ENCODE measurements at regions not wholly inside any gene's neighbourhood (a gene's known extent, or its start where the extent isn't known, plus 50 kb on each side); places are given as distances from the start of the nearest gene placed in this dataset.

DNA sequence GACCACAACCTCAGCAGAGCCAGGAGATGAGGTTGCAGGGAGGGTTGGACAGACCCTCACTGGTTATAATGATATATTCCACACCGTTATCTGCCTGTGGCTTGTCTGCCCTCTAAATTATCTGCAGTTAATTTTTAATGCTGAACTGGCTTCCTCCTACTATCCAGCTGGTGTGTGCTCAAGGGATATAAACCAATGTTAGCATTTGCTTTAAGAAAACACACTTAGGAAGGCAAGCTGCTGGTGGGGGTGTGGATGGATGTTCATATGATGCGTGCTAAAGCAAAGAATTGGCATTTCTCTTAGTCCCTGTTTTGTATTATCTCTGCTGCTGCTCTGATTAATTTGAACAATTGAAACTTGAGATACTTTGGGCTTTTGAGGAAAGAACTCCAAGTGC is 132.2 kb upstream of the NPVF start:
- DNase-seq (ENCODE audit: low spot score) = no peak

DNA sequence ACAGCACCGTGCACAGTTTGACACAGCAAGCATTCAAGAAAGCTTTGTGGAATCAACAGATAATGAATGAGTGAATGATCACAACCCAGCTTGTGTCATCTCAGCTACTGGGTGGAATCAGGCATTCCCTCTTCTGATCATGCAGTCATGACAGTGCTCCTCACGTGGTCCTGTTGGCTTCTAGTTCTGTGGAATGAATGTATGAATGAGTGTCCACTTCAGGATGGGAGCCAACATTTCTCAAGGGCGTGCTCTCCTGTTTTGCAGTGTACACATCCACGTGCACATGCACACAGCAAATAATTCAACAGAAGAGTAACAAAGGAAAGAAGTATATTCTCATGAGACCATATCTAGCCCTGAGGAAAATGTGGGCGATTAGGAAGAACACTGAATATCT is 133.1 kb upstream of the NPVF start:
- no peak for DNase-seq (ENCODE audit: low spot score)

DNA sequence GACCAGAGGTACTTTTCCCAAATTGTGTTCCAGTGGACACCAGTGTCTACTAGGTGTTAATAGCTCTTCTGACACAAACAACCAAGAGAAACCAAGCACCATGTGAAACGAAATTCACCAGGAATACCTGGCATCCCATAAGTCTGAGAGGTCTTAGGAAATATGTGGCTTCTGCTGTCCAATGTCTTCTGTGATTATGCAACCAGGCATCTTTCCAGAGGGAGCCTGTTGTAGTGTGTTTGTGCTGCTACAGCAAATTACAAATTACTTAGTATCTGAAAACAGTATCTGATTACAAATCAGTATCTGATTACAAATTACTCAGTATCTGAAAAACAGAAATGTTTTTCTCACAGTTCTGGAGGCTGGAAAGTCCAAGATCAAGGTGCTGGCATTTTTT is 133.6 kb upstream of the NPVF start:
- DNase-seq (ENCODE audit: low spot score) = no peak

DNA sequence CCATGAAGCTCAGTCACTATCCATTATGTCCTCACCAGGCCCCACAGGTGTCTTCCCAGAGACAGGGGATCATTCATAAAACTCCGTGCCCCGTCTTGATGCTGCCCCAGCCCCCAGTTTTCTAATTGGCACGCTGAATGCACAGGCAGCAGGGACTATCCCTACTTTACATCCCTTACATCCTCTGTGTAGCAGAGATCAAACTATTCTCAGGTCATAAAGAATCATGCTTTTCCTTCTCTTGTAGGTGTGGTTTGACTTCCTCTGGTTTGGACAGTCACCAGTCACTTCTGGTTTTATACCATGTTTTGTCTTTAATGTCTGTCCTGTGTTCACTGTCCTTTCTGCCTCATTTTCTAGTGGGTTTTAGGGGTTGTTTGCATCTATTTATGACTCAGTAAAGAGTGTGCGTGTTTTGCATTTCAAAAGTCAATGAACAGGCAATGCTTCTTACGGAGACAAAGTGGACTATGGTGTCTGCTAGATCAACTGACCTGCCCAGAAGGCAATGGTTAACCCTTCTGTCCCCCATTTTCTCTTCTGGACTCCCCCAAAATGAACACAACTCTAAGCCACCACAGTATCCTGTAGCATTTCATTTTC is 140.4 kb upstream of the NPVF start:
- DNase-seq (ENCODE audit: low spot score) = no peak

DNA sequence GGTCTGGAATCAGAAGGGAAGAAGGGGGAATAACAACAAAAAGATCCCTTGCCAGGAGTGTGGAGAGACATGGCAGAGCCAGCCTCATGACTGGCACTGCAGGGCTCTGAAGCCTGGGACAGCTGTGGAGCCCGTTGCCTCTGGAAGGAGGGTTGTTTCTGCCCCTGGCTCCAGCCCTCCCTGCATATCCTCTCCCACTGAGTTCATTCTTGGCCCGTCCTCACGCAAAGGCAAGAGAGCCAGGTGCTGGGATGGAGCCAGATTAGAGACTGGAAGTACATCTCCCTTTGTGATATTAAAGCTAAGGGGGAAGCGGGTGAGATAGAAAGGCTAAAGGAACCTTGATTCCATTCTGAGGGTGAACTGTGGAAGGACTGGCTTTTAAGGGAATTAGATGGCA is 141.5 kb upstream of the NPVF start:
- DNase-seq (ENCODE audit: low spot score) = no peak

DNA sequence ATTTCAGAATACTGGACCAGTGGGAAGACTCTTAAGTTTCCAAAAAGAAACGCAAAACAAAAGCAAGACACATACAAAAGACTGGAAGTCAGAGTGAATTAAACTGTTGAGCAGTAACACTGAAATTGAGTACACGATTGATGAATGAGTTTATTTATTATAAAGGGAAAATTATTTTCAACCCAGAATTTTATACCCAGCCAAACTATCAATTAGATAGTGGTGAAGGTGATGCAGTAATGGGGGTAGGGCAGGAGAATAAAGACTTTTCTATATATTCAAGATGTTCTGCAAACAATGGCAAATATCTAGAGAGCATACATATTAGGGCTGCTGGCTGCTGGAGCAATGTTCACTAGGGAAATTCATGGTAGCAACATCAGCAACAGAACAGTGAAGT is 143.7 kb upstream of the NPVF start:
- DNase-seq (ENCODE audit: low spot score) = no peak

DNA sequence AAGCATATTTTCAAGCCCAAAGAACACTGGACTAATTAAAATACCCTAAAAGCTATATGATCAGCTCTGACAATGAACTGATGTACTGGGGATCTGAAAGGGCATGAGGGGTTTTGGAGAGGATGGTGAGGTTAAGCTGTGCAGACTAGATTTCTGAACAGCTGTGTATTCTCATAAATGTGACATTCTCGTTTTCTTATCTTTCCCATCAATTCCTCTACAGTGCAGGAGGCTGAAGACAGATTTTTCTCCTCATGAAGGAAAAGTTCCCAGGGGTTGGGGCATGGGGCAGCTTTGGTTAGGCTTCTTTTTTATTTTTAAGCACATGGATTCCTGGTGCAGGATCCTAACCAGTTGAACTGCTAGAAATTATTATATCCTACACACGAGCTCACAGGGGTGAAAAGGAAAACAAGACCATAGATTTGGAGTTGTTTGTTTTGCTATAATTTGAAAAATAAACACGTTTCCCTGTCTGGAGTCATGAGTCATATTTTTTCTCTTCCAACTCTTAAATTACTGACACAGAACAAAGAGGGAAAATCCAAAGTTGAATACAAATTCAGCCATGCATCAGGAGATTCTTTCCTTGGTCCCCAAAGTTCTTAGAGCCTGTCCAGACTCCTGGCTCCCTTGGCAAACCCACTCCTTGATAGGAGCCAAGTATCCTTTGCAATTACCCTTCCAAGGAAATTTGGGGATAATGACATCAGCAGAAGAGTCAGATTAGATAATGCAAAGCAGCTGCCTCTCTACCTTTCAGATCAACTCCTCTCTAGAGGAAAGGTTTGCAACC is 147.7 kb upstream of the NPVF start:
- no peak for DNase-seq (ENCODE audit: low spot score)

DNA sequence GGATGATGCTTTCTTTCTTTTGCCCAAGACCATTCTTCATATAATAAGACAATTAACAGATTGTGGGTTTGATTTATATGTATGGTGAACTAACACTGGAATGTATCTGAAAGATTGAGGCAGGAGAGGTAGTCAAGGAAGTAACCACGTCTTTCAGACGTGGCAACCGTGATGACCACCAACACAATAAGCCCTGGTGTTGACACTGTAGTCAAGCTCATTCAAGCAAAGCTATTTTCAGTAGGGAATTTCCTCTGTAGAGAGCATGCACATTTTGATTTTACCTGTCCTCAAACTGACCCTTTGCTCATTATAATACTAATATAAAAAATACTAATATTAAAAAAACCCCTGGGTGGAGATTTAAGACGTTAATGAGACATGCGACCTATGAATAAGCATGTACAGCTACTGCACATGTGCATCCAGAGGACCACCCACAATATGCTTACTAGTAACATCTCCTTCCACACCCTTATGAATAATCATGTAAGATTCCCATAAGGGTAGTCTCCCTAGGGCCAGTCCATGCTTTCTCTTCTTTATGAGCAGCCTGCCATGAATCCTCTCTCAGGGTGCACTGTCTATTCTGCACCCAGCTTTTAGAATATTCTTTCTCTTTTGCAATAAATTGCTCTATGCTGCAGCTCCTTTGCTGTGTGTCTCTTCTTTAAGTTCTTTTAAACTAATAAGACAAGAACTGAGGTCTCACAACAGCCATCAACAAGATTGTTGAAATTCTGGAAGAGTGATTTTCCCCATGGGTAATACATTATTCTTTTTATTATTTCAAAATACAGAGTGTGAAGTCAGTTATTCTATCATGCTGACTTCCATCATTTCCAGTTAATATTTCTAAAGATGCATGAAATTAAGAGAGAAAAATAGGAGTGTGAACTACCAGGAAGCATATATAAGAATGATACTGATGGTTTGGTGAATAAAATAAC is 151.3 kb upstream of the NPVF start:
- DNase-seq (ENCODE audit: low spot score) = no peak

DNA sequence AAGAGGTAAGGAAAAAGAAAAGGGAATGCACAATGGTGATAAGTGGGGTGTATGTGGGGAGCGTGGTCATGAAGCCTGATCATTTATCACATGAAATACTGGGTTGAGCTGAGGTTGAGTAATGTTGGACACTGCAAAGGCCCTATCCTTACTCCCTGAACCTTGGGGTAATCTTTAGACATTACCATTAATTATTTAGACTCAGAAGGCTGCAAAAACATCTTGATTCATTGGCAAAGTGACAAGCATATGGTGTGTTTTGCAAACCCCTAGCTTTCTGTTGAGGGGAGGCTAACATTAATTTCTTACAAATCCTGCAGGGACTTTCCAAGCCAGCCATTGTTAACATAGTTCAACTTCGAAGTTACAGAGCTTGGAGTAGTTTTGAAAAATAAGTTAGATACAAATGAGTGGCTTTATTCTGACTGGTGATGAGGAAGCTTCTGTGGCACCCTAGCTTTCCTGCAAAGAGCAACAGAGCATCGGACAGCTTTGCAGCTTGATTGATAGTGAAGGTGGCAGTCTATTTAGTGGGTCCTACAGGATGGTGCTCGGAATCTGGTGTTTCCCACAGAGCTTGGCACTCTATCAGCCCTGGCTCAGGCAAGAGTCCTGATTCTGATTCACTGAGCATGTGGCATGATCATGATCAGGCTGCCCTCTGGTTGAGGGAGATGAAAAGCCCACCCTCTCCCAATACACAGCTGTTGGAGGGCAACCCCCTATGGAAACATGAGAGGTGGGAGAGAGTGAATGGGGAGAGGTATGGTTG is 153.7 kb upstream of the NPVF start:
- DNase-seq (ENCODE audit: low spot score) = no peak

DNA sequence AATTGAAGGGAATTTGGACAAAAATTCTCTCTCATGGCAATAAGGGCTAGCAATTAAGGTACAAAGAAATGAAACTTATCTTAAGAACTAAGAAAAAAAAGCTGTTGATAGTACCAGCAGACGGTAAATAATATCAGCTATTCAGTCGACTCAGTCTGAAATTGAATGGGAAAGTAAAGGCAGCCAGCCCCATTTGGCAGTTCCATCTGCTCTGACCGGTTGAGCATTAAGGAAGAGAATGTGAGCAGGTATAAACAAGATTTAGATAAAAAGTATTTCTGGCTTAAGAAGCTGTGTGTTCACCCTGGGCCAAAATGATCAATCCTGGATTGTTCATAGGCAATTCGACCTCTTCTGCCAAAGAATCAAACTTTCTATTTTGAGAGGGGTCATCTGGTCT is 154.6 kb upstream of the NPVF start:
- no peak for DNase-seq (ENCODE audit: low spot score)

DNA sequence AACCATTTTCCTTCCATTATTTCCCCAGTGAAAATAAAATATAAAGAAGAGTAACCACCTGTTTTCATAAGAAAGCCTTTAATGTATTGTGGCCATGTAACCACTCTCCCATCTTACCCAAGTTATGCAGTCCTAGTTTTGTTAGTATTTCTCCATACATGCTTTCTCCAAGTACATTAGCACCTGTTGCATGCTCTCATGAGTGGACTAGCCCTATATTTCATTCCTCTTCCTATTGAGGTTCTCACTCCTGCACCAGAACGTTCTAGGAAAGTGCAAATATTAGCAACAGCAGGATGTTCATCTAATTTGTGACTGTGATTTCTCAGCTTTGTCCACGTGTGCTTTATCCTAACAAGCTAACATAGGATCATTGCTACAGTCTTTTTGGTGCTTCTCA is 155.1 kb upstream of the NPVF start:
- DNase-seq (ENCODE audit: low spot score) = no peak

DNA sequence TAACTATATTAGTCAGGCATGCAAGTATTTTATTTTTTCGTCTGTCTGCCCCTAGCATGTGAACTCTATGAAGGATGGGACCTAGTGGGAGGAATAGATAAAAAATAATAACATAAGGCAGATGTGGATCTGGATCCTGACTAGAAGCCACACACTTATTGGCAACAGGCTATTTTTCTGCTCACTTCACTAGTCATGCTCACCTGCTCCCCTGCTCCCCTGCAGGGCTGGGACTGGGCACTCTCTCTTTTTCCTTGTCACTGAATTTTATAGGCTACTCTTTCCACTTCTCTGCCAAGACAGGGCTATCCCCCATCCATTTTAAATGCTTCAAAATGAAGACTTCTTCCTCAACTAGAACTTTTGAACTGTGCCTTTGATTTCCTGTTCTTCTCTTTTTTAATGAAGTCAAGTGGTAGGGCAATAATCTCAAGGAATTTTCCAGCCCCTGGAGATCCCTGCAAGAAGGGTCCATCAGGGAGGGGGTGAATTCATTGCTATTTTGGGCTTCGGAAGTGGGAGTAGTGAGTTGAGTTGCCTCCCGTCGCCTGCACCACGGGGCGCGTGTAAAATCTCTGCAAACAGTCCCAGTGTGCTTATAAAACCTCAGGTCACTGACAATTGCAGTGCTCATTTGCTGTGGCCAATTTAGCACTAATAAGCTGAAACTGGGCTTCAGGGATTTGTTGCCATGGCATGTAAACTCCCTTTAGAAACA is 156.7 kb upstream of the NPVF start:
- DNase-seq (ENCODE audit: low spot score) = no peak

DNA sequence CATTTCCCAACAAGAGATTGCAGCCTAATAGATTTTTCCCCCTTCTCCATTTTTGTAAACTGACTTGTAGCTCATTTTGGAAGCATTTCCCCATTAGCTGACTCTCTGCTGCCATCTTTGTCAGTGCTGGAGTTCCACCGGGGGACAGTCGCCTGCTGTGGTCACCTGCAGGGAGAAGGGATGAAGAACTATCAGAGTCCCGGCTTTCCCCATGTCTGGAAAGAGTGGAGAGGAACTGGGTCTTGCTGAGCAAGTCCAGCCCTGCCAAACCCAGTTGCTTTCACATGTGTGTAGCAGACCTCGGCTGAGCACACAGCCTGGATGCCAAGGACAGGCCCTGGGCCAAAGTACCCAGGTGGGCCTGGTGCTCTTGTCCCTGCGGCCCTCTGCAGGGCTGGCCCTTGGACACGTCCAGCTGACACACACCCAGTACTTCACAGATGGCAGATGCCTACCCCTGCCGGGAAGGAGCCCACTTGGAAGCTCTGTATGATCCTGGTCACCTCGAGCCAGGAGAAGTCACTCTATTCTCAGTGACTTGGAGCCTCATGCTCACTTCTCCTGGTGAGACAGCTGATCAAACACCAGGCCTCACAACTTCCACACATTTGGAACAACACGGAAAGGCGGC is 157.3 kb upstream of the NPVF start:
- DNase-seq (ENCODE audit: low spot score) = no peak

DNA sequence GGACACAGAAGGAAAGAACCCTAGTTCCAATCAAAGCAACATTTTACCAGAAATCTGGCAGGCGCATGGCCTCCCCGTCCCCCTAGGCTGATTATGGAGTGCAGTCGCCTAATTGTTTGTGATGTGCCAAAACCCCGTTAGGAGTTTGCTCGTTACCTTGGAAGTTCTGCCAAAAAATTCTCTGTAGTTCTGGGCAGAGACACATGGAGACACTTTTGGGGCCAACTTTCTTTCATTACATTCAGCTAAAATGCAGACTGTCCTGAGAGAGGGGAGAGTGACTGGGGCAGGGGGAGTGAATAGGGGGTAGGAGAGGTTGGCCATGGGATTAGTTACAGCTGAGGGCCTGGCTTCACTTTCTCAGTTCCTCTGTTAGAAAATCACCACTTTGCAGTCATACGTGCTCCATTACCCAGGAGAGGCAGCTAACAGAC is 158.0 kb upstream of the NPVF start:
- DNase-seq (ENCODE audit: low spot score) = no peak

DNA sequence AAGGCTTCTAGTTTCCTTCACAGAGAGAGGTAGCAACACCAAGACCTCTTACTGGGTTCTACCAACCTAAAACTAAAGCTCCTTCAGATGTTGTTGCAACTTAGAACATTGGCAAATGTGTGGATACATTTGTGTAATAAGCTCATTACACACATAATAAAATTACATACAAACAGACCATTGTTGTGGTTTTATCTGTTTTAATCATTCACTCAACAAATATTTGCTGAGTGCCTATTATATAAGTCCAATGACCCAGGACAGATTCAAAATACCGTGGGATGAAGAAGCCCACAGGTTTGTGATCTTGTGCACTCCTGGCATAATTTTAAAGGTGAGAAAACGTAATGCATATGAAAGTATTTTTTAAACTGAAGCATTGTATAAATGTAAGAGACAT is 160.4 kb upstream of the NPVF start:
- DNase-seq (ENCODE audit: low spot score) = no peak

DNA sequence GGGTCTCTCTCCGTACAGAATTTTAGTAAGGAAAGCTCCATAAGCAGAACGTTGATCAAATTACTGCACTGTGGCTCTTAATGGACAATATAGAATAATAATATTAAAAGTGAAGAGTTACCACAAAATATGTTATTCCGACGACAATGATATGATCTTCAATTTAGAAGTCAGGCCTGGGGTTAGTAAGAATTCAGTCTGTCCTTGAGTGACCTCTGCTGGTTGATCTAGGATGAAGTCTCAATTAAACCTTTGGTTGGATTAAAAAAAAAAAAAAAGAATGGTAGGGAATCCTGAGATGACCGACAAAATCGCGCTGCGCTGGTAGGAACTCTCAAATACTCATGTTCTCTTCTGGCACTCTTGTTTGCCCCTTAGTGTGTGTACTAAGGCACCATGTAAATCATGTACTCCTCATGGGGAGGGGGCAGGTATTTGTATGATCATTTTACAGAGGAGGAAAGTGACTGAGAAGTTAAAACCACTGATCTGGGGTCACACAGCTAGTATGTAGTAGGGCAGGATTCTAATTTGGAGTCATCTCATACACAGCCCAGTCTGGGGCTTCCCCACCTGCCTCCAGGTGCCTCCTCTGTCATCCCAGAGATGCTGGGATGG is 161.3 kb upstream of the NPVF start:
- no peak for DNase-seq (ENCODE audit: low spot score)

DNA sequence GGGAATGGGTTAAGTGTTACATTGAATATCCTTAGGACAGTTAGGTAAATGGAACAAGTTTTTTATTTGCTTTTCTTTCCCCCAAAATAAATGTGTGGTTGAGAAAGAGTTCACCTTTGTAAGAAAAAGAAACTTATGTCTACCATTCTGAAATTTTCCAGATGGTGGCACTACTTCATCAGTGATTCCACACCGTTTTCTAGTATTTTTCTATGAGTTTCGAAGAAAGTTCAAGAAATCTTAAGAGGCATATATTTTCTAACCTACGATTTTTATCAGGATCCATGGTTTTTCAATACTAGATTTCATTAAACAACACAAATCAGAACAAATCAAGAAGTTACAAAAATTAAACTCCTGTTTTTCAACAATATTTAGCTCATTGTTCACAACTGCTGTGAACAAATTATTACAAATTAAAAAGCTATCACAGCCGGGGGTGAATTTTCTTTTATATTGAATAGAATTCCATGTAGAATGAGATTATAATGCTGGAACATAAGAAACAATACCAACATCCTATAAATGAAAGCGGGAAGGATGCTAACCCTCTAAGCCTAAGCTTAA is 163.1 kb upstream of the NPVF start:
- DNase-seq (ENCODE audit: low spot score) = no peak

DNA sequence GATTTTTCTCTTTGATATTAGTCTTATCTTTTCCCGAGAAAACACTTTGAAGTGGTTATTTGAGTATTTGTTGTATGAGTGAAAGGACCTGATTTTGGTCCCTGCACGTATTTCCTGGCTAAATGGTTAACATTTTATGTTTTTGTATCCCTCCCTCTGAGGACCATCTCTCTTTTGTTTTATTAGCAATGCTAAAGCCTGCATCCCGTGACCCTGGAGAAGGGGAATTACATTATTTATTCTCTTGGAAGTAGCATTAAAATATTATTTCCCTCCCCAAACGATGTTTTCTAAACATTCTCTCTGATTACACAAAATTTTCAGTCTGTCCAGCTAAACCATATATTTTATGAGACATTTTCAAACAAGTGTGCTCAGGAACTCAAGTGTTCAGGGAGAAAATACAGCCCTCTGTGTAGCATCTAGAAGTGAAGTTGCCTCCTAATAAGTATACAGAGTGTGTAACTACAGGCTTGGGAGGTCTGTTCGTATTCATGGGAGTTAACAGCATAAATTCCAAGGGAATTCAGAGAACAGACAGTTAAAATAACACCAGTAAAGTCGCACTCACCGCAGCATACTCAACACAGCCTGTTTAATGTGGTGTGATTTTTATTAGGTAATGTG is 163.8 kb upstream of the NPVF start:
- no peak for DNase-seq (ENCODE audit: low spot score)

DNA sequence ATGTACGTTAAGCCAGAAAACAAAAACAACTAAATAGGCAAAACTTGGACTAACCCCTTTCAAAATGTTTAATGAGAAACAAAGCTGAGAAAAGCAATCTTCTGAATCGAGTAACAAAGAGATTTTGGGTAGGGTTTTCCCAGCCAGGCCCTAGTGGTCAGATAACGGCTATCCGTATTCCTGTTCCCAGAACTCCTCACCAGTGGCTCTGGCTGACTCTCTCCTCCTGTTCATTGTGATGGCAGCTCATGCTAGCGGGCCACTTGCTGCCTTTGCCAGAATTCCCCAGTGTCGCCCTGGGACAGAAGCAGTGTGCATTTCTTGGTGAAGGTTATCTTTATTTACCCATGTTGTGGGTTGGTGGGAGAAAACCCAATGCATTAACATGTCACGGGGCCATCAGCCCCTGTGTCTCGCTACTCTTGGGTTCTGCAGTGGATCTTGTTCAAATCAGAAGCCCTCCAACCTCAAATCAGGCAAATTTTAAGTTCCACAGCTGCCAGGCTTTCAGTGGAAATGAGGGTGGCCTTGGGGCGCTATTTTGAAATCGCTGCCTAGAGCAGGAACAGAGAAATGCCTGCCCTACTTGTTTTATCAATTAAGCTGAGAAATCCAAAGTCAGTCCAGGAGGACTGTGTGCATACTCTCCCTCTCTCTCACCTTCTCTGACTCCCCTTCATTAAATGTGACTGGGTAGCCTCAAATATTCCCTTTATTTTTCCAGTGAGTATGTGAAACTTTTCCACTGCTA is 164.5 kb upstream of the NPVF start:
- no peak for DNase-seq (ENCODE audit: low spot score)
